Neural crest cell (in vitro differentiated cells): ENCODE measurements at regions not wholly inside any gene's neighbourhood (a gene's known extent, or its start where the extent isn't known, plus 50 kb on each side); places are given as distances from the start of the nearest gene placed in this dataset.
"Not testable (repeated sequence)": the region's sequence is repeated elsewhere in the genome, so short reads cannot be mapped to it uniquely, and the experiment has no call there.

Source experiments
- DNase-seq: peaks from one replicate; pipeline ENCODE4 v3.0.0; 2021; ENCODE audit warnings: low read depth, mixed read lengths, low spot score
- H3K27ac Mint-ChIP-seq: one replicate; pipeline ENCODE4 v1.8.0; 2021; ENCODE audit warnings: mild to moderate bottlenecking, mixed read lengths; ENCODE audit not compliant: unreplicated experiment
- H3K27me3 Mint-ChIP-seq: 2 replicates; pipeline ENCODE4 v1.8.0; 2021; ENCODE audit warnings: low read depth, mild to moderate bottlenecking, mixed read lengths
- H3K36me3 Mint-ChIP-seq: 2 replicates; pipeline ENCODE4 v1.8.0; 2021; ENCODE audit warnings: low read depth, mild to moderate bottlenecking, mixed read lengths
- H3K4me1 Mint-ChIP-seq: 2 replicates; pipeline ENCODE4 v1.8.0; 2021; ENCODE audit warnings: mixed read lengths
- H3K4me3 Mint-ChIP-seq: one replicate; pipeline ENCODE4 v1.8.0; 2021; ENCODE audit warnings: mild to moderate bottlenecking, mixed read lengths
- H3K9me3 Mint-ChIP-seq: 2 replicates; pipeline ENCODE4 v1.8.0; 2021; ENCODE audit warnings: mixed read lengths
- TF ChIP-seq, protein P1 (sequence below): fragments of 200-600 bp; sonication (generic); conservative IDR thresholded peaks from 2 replicates; pipeline ENCODE4 v1.5.0; 2021; ENCODE audit warnings: antibody characterized with exemption, mild to moderate bottlenecking

DNA sequence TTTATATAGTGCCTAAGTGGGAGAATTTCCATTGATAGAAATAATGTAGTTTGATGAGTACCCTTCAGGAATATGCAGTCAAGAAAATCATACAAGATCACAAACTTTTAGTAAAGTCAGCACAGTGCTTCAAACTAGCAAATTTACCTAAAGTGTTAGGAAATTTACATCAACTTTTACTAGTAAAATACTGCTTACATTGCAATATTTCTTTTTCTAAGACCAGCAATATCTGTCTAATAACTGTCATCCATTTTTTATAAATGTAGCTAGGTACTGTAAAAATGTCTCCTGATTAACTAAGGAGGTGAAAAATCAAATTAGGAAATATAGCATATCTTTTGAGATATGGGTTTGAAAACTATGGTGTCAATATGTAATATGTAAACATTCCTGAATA, 405.4 kb downstream of the MDFIC start:
- H3K4me1 Mint-ChIP-seq = peaks cover 7% of the 10 kb centered on the region
- no peak overlapping the region for H3K4me3 Mint-ChIP-seq
- TF ChIP-seq, protein P1, sequence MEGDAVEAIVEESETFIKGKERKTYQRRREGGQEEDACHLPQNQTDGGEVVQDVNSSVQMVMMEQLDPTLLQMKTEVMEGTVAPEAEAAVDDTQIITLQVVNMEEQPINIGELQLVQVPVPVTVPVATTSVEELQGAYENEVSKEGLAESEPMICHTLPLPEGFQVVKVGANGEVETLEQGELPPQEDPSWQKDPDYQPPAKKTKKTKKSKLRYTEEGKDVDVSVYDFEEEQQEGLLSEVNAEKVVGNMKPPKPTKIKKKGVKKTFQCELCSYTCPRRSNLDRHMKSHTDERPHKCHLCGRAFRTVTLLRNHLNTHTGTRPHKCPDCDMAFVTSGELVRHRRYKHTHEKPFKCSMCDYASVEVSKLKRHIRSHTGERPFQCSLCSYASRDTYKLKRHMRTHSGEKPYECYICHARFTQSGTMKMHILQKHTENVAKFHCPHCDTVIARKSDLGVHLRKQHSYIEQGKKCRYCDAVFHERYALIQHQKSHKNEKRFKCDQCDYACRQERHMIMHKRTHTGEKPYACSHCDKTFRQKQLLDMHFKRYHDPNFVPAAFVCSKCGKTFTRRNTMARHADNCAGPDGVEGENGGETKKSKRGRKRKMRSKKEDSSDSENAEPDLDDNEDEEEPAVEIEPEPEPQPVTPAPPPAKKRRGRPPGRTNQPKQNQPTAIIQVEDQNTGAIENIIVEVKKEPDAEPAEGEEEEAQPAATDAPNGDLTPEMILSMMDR = no peak
- H3K9me3 Mint-ChIP-seq = peaks cover 3% of the 10 kb centered on the region
- DNase-seq = no peak
- H3K27me3 Mint-ChIP-seq = no peaks in the 10 kb centered on the region
- no peak overlapping the region for H3K27ac Mint-ChIP-seq
- H3K36me3 Mint-ChIP-seq = no peaks in the 10 kb centered on the region

DNA sequence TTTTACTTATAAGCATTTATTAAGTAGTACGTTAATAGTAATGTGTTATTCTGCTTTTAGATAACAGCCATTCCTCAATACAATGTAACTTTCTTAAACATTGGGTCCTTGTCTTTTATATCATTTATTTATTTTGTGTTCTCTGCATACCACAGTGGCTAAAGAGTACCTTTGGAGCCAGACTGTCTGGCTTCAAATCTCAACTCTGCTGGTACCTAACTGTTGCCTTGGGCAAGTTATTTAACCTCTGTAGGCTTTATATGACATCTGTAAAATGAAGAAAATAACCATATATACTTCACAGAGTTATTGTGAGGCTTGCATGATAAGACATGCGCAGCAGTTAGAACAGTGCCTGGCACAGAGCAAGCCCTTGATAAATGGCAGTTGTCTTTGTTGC, 397.6 kb downstream of the MDFIC start:
- Mint-ChIP-seq H3K27me3 (no peaks in the 10 kb centered on the region), H3K9me3 (no peaks in the 10 kb centered on the region)
- TF ChIP-seq, protein P1 = no peak

DNA sequence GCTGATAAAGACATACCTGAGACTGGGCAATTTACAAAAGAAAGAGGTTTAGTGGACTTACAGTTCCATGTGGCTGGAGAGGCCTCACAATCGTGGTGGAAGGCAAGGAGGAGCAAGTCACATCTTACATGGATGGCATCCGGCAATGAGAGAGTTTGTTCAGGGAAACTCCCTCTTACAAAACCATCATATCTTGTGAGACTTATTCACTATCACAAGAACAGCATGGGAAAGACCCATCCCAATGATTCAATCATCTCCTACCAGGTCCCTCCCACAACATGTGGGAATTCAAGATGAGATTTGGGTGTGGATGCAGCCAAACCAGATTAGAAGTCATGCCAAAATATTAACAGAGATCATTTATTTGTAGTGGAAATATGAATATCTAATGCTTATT, 388.4 kb downstream of the MDFIC start:
- H3K36me3 Mint-ChIP-seq, H3K9me3 Mint-ChIP-seq, H3K27ac Mint-ChIP-seq: not testable (repeated sequence)

More for the DNA sequence above, 397.6 kb downstream of the MDFIC start:
- H3K4me1 Mint-ChIP-seq = no peaks in the 10 kb centered on the region
- H3K4me3 Mint-ChIP-seq = no peak overlapping the region
- no peak overlapping the region for H3K27ac Mint-ChIP-seq
- no peak for DNase-seq
- no peaks in the 10 kb centered on the region for H3K36me3 Mint-ChIP-seq

DNA sequence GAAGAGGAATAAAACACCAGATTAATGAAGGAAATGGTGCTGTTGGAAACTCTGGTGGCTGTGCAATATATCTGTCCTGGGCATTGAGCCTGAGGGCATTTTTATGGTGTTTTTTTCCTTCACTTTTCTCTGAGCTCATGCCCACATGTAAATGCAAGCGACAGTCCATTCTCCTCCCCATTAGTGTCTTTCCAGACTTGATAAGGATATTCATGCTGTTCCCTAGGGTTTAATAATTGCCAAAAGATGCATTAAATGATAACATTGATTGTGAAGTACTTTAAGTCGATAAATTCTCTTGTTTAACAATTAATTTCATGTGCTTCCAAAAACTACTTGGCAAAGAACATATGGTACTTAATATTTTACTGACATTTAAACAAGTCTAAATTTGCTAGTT, 384.7 kb downstream of the MDFIC start:
- H3K4me1 Mint-ChIP-seq = no peaks in the 10 kb centered on the region
- TF ChIP-seq, protein P1 = no peak
- no peak overlapping the region for H3K27ac Mint-ChIP-seq
- peaks cover 3% of the 10 kb centered on the region for H3K9me3 Mint-ChIP-seq
- no peak for DNase-seq
- no peaks in the 10 kb centered on the region for H3K27me3 Mint-ChIP-seq
- no peak overlapping the region for H3K4me3 Mint-ChIP-seq
- no peaks in the 10 kb centered on the region for H3K36me3 Mint-ChIP-seq

More for the DNA sequence above, 388.4 kb downstream of the MDFIC start:
- H3K4me3 Mint-ChIP-seq, H3K27me3 Mint-ChIP-seq, DNase-seq, H3K4me1 Mint-ChIP-seq: not testable (repeated sequence)

DNA sequence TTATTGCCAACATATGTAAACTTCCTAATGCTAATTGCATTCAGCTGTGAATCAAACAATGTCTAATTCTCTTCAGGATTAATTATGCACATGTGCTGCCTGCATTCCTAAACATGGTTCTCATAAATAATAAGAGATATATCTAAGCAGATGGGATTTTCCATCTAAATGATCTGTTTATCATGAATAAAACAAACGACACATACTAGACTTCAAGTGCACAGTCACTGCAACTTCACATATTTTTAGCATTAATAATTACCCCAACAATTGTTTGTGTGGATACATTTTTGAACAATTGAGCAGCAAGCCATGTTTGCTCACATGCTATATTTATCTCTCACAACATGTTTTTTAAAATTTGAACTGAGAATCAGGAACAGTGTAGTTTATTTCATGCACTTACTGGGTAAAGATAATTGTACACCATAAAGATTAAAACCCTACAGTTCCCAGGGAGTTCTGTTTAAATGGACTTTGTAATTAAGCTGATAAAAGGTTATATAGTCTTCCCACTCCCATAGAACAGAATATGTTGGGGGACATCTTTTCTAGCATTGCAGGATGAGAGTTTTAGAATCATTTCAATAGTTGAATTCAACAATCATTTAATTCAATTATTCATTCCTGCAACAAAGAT, 378.5 kb downstream of the MDFIC start:
- TF ChIP-seq, protein P1 = no peak
- no peaks in the 10 kb centered on the region for H3K9me3 Mint-ChIP-seq
- no peak overlapping the region for H3K4me3 Mint-ChIP-seq
- H3K27me3 Mint-ChIP-seq = no peaks in the 10 kb centered on the region
- H3K36me3 Mint-ChIP-seq = no peaks in the 10 kb centered on the region
- H3K27ac Mint-ChIP-seq = no peak overlapping the region
- DNase-seq = no peak
- H3K4me1 Mint-ChIP-seq = peaks cover 4% of the 10 kb centered on the region

DNA sequence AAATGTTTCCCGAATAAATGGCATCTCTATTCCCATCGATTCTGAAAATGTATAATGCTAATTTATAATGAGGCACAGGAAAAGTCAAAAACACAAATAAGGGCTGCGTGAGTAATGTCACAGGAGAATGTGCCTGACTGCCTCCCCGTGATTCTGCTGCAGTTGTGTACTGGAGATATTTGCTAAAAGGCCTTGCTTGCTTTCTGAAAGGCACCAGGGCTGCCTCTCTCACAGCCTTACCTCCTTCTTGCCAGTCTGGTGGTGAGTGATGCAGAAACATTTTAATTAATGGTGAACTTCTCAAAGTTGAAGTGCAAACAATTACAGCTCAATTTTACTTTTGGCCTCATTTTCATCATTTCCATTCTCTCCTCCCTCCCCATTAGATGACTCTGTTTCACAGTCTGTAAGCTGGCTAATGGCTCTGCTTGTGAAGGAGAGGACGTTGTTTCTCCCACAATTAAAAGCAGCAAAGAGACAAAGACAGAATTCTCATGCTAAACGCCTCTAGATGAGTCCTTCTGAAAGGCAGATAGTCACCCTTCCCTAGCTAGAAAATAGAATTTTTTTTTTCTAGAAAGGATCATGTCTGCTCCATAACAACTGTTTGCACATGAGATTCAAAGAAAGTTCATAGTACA, 377.6 kb downstream of the MDFIC start:
- Mint-ChIP-seq H3K4me1 (peaks cover 4% of the 10 kb centered on the region), H3K9me3 (no peaks in the 10 kb centered on the region), H3K4me3 (no peak overlapping the region), H3K27ac (no peak overlapping the region), H3K27me3 (no peaks in the 10 kb centered on the region), H3K36me3 (no peaks in the 10 kb centered on the region)
- TF ChIP-seq, protein P1 = no peak
- no peak for DNase-seq
